Stimulated activated CD4-positive, alpha-beta T cell treated with anti-CD3 and anti-CD28 coated beads, Interleukin-1b, Interleukin-23, amount 100 ng/mL, for 24 hours (primary cell): ENCODE measurements at regions not wholly inside any gene's neighbourhood (a gene's known extent, or its start where the extent isn't known, plus 50 kb on each side); places are given as distances from the start of the nearest gene placed in this dataset.

Source experiments
- DNase-seq, 4 experiments: peaks; one replicate each; pipeline ENCODE4 v3.0.0-alpha.2; 2020; ENCODE audit warnings: low read depth in 4 of 4, low spot score in 1 of 4

GRCh38 chr3:44048196-44048924 lies 193.3 kb upstream of the TOPAZ1 start:
- no peak for DNase-seq

- DNase-seq: no peak
These were observed 192.7 kb upstream of the TOPAZ1 start for GRCh38 chr3:44048949-44049348.

GRCh38 chr3:44050101-44050500 lies 191.6 kb upstream of the TOPAZ1 start:
- no peak for DNase-seq

GRCh38 chr3:44050867-44051266 lies 190.8 kb upstream of the TOPAZ1 start:
- DNase-seq: no peak

GRCh38 chr3:44055951-44056350 lies 185.7 kb upstream of the TOPAZ1 start:
- no peak for DNase-seq

DNA sequence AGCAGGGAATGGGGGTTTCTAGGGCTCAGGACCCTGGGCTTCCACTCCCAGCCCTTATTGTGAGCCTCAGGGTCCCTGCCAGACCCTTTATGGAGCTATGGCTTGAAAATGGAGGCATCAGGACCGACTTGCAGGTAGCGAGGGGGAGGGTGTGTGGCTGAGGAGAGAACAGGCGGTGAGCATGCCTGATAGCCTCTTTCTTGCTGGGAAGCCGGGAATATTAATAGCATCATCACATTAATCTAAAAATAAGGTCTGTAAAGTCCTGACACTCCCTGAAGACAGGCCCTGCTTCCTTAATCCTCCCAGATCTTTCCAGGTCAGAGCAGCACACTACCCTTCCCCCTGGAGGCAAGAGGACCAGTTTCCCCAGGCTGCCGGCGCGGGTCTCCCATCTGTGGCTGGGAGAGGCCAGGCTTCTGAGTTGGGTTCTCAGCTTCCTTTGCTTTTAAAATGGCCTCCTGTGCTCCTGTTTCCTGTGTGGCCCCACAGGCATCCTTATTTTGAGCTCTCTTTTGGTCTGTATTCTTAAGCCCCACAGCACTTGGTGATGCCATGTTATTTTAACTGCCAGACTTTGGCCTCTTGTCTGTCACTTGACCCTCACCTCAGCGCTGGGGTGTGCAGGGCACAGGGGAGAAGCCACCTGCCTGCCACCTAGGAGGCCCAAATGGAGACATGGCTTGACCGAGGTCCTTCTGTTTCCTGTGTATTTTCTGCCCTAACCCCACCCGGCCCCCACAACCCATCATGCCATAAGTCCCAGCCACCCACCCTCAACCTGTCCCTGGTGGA lies 185.0 kb upstream of the TOPAZ1 start:
- no peak for DNase-seq

DNA sequence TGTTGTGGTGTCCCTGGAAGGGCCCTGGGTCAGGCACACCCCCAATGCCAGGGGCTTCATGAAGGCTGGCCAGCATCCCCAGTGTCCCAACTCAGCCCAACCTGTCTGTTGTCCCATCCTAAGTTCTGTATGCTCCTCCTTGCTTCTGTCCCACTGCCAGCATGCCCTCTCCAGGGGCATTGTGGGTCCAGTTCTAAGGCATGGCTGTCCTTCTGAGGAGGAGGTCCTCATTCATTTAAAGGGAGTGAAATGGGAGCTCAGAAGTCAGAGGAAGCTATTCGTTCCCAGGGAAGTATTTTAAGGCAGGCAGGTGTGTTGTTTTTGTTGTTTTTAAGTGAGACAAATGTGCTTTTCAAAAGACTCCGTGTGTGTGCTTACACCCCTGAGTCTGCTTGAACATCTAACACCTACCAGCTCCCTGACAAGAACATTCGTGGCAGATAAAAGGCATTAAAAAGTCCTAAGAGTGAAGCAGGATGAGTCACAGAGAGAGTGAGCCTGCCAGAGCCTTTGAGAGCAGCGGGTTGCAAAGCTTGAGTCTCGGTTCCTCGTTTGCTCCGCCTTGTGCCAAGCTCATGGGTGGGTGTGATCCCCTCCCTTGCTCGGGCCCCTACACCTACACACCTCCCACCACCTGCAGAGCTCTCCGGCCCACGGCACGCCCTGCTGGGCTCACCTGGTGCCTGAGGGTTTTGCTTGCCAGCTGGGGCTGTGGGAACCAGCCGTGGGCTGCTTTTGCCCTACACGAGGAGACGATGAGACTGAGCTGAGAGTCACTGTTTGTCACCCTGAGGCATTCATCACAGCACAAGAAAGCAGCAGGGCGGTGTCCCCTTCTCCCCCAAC lies 183.4 kb upstream of the TOPAZ1 start:
- DNase-seq: peak in 2 of 4 experiments; percentile 22 to 23

DNA sequence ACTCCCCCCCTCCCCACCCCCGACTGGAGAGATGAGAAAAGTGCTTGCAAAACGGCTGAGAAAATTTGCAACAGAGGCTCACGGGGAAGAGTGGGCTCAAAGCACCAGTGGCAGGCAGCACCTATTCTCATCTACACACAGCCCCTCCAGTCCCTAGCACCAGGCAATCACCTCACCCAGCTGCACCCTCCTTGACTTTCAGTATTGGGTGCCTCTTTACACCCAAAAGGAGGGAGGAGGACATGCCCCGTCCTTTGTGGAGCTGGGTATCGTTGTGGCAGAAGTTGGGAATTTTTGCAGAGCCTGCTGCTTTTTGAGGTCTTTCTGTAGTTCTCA lies 182.8 kb upstream of the TOPAZ1 start:
- DNase-seq: no peak

DNA sequence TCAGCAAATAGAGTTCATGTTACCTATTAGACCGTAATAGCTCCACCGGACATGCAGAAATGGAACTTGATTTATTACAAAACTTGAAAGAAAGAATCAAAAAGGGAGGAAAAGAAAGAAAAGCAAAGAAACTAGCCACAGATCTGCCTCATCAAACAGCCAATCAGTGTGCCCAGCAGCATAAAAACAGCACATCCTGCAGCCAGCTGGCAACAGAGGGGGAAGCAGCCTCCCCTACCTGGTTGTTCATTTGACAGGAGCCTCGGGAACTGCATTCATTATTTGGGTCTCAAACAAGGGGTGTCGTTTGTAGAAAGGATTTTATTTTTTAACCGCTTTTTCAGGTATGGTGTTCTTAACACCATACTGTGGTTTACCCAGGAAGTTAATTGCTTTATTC lies 181.5 kb upstream of the TOPAZ1 start:
- no peak for DNase-seq

GRCh38 chr3:44061268-44061667 lies 180.4 kb upstream of the TOPAZ1 start:
- DNase-seq: no peak

DNA sequence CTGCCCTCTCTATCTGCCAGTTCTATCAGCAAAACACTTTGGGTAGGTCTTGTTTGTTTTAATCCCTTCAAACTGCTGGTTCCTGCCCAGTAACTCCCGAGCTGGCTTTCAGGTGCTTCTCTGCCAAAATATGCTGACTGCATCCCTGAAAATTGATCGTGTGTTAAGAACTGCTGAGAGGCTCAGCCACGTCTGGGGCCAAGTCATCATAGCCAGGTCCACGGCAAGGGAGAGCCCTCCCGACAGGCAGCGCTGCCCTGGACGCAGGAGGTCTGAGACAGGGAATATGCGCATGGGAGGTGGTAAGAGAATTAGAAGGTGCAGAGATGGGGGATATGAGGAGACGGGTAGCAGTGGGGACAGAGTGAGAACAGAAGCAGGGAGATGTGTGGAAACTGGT lies 179.7 kb upstream of the TOPAZ1 start:
- no peak for DNase-seq

DNA sequence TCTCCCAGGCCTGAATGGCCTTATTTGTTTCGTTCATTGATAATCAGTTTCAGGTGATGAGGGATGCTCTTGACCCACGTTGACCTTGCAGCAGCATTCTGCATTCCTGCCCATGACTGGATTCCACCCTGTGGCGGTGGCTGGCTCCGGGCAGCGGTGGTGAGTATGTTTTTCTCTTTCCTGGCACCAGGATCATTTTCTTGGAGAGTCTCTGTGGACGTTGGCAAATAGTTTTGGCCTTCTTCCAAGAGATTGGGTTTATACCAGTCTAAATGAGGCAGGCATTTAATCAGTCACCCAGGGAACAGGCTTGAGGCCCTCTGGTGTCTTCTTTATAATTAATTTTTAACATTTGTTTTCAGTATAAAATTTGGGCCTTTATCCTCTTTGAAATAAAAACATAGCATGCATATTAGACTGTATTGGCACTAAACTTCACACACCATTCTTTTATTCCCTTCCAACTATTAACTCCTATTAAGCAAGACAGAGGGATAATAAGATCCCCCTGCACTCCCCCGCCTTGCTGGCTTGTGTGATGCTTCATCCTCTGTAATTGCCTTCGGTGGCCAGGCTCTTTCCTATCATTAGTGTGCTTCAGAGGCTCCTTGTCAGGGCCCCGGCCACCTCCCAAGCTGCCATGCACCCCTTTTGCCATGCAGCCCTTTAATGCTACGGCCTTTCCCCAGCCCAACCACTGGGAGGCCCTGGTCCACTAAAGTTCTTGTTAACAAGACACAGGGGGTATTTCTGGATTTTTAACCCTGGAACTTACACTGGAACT lies 176.2 kb upstream of the TOPAZ1 start:
- DNase-seq: no peak

GRCh38 chr3:44066806-44067205 lies 174.9 kb upstream of the TOPAZ1 start:
- no peak for DNase-seq

DNA sequence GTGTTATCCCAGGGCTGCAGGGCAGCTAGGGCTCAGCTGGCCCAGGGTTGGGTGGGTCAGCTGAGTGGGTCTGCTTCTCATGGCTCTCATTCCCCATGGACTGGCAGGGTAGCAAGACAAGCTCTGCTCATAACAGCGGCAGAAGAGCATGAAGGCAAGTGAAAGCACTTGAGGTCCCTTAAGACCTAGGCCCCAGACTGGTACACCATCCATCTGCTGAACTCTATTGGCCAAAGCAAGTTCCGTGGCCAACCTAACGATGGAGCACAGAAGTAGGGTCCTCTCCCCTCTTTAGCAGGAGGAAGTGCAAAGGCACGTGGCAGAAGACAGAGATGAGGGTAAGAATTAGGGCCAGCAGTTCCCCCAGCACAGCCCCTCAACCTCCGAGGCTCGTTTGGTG lies 174.3 kb upstream of the TOPAZ1 start:
- DNase-seq: no peak

GRCh38 chr3:44068753-44069152 lies 172.9 kb upstream of the TOPAZ1 start:
- DNase-seq: no peak

GRCh38 chr3:44069276-44069675 lies 172.4 kb upstream of the TOPAZ1 start:
- no peak for DNase-seq

- no peak for DNase-seq
These were observed 170.7 kb upstream of the TOPAZ1 start for GRCh38 chr3:44070841-44071546.

DNA sequence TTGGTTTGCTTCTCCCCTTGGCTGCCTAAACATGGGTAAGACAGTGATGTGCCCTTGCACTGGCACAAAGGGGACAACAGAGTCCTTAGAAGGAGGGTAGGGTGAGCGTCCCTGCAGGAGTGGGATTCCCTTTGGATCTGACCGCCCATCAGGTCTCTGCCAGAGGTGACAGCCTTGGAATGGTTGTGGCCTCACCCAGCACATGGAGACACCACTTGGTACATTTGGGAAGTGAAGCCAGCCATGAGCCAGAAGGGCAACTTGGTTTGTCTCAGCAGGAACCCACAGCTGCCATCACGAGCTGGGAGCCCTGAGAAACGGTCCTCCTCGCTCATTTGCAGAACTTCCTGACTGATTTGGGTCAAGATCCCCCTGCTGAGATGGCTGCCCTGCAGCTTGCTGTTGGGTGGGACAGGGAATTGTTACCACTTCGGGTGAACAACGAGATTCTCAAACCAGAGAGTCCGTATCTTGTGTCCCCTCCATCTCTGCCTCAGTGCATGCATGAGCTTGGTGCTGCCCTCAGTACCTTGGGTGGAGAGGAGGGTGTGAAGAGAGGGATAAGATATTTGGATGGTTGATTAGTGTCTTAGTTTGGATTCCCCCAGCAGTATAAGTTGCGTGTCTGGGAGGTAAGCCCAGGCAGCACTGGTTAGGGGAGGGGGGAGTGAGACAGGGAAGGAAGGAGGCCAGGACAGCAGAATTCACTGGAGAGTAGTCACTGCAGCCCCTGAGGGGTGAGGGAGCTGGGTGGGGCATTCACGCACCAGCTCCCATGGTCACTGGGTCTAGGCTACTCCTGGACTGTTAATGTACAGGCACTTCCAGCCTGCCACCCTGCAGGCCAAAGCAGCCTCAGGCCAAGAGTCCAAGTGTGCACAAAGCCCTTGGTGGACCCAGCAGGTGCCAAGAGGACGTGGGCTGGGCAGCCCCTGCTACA lies 168.8 kb upstream of the TOPAZ1 start:
- no peak for DNase-seq

DNA sequence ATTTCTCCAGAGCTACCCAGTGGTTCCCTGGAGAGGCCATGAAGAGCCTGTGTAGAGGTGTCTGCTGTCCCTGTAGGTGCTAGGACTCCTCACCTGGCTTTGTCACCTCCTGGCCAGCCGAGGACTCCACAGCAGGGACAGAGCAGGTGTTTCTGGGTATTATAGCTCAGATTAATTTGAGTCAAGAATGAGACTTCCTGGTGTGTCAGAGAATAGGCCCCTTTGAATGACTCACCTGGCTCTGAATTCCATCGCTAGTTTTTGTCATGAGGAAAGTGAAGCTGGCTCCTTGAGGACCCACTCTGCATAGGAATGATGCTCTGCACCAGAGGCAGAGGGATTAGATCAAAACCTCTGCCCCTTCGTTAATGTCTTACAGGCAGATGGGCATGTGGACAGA lies 167.5 kb upstream of the TOPAZ1 start:
- DNase-seq: no peak
